Skin of body (tissue), 1 donor: ENCODE measurements at regions not wholly inside any gene's neighbourhood (a gene's known extent, or its start where the extent isn't known, plus 50 kb on each side); places are given as distances from the start of the nearest gene placed in this dataset.
"Not testable (repeated sequence)": the region's sequence is repeated elsewhere in the genome, so short reads cannot be mapped to it uniquely, and the experiment has no call there.

Experiments
- DNase-seq: peaks from one replicate; lab custom pipeline; 2025; lab: John Stamatoyannopoulos, UW

- DNase-seq: no peak
Observed at GRCh38 chr12:105878964-105879363, 259.8 kb downstream of the NUAK1 start.

- no peak for DNase-seq
Observed at GRCh38 chr12:105880824-105881388, 257.8 kb downstream of the NUAK1 start.

- DNase-seq: peak; percentile 88
Observed at GRCh38 chr12:105882404-105882803, 256.4 kb downstream of the NUAK1 start.

- DNase-seq: no peak
Observed at GRCh38 chr12:105887131-105887530, 251.6 kb downstream of the NUAK1 start.

GRCh38 chr12:105888696-105889095, 250.1 kb downstream of the NUAK1 start:
- DNase-seq: no peak

- DNase-seq: no peak
Observed at GRCh38 chr12:105892362-105892910, 246.3 kb downstream of the NUAK1 start.

GRCh38 chr12:105895197-105895832, 243.4 kb downstream of the NUAK1 start:
- not testable (repeated sequence) for DNase-seq

GRCh38 chr12:105897311-105897725, 241.4 kb downstream of the NUAK1 start:
- no peak for DNase-seq

GRCh38 chr12:105898271-105898670, 240.5 kb downstream of the NUAK1 start:
- DNase-seq: not testable (repeated sequence)

- no peak for DNase-seq
Observed at GRCh38 chr12:105899589-105899988, 239.2 kb downstream of the NUAK1 start.

GRCh38 chr12:105906561-105906960, 232.2 kb downstream of the NUAK1 start:
- DNase-seq: no peak

GRCh38 chr12:105907982-105908381, 230.8 kb downstream of the NUAK1 start:
- DNase-seq: peak; percentile 31

GRCh38 chr12:105910030-105910429, 228.7 kb downstream of the NUAK1 start:
- no peak for DNase-seq

- DNase-seq: no peak
Observed at GRCh38 chr12:105911966-105912365, 226.8 kb downstream of the NUAK1 start.

- DNase-seq: peak; percentile 24
Observed at GRCh38 chr12:105912882-105913678, 225.7 kb downstream of the NUAK1 start.

GRCh38 chr12:105915997-105916759, 222.6 kb downstream of the NUAK1 start:
- DNase-seq: no peak

- DNase-seq: no peak
Observed at GRCh38 chr12:105916760-105917039, 222.1 kb downstream of the NUAK1 start.

GRCh38 chr12:105920161-105920684, 218.5 kb downstream of the NUAK1 start:
- peak; percentile 83 for DNase-seq

GRCh38 chr12:105921055-105921454, 217.7 kb downstream of the NUAK1 start:
- DNase-seq: no peak

GRCh38 chr12:105921872-105922669, 216.7 kb downstream of the NUAK1 start:
- no peak for DNase-seq

GRCh38 chr12:105922670-105923102, 216.1 kb downstream of the NUAK1 start:
- DNase-seq: no peak
